IMR-90 (cell line): ENCODE measurements at regions not wholly inside any gene's neighbourhood (a gene's known extent, or its start where the extent isn't known, plus 50 kb on each side); places are given as distances from the start of the nearest gene placed in this dataset.

Source experiments
- CTCF ChIP-seq: conservative IDR thresholded peaks from 2 replicates; pipeline ENCODE4 v1.5.1; 2012; ENCODE audit warnings: mild to moderate bottlenecking, low read depth, low read length, improper control_type of control experiment
- NFE2L2 ChIP-seq: fragments of 150-350 bp; IDR thresholded peaks from 2 replicates; pipeline ENCODE4 v1.6.1; 2016; ENCODE audit warnings: low read depth, mild to moderate bottlenecking, low read length
- POLR2A ChIP-seq: IDR thresholded peaks from 2 replicates; pipeline ENCODE4 v1.6.1; 2012; ENCODE audit warnings: mild to moderate bottlenecking, low read depth, low read length
- RFX5 ChIP-seq: IDR thresholded peaks from 2 replicates; pipeline ENCODE4 v1.8.0; 2012; ENCODE audit warnings: low read depth, mild to moderate bottlenecking, low read length, moderate library complexity
- SMC3 ChIP-seq: fragments of 150-350 bp; IDR thresholded peaks from 2 replicates; pipeline ENCODE4 v1.6.1; 2016; ENCODE audit warnings: low read depth, mild to moderate bottlenecking, antibody characterized with exemption, low read length, moderate library complexity
- TF ChIP-seq, protein P1 (sequence below): fragments of 150-350 bp; IDR thresholded peaks from 2 replicates; pipeline ENCODE4 v1.6.1; 2016; ENCODE audit warnings: low read depth, mild to moderate bottlenecking, low read length, moderate library complexity, borderline replicate concordance

GRCh38 chr2:228556717-228557116, 375.2 kb upstream of the SPHKAP start:
- no peak for TF ChIP-seq CTCF
- no peak for TF ChIP-seq RFX5
- no peak for TF ChIP-seq SMC3
- TF ChIP-seq, protein P1, sequence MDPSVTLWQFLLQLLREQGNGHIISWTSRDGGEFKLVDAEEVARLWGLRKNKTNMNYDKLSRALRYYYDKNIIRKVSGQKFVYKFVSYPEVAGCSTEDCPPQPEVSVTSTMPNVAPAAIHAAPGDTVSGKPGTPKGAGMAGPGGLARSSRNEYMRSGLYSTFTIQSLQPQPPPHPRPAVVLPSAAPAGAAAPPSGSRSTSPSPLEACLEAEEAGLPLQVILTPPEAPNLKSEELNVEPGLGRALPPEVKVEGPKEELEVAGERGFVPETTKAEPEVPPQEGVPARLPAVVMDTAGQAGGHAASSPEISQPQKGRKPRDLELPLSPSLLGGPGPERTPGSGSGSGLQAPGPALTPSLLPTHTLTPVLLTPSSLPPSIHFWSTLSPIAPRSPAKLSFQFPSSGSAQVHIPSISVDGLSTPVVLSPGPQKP, result no peak
- no peak for TF ChIP-seq POLR2A
- no peak for TF ChIP-seq NFE2L2
